Rectal smooth muscle tissue (tissue), 1 donor: ENCODE measurements at regions not wholly inside any gene's neighbourhood (a gene's known extent, or its start where the extent isn't known, plus 50 kb on each side); places are given as distances from the start of the nearest gene placed in this dataset.

Experiments
- H3K27ac ChIP-seq: one replicate; pipeline ENCODE4 v1.7.0; 2013; ENCODE audit warnings: low read depth, low read length, inconsistent platforms
- H3K27me3 ChIP-seq: one replicate; pipeline ENCODE4 v1.7.0; 2013; ENCODE audit warnings: low read length; ENCODE audit not compliant: control insufficient read depth, insufficient read depth
- H3K36me3 ChIP-seq: one replicate; pipeline ENCODE4 v1.7.0; 2013; ENCODE audit warnings: low read length; ENCODE audit not compliant: control insufficient read depth, insufficient read depth
- H3K4me1 ChIP-seq: one replicate; pipeline ENCODE4 v1.7.0; 2013; ENCODE audit warnings: low read length; ENCODE audit not compliant: control insufficient read depth, insufficient read depth
- H3K4me3 ChIP-seq: one replicate; pipeline ENCODE4 v1.7.0; 2013; ENCODE audit warnings: low read length
- H3K9ac ChIP-seq: one replicate; pipeline ENCODE4 v1.7.0; 2013; ENCODE audit warnings: low read length

- Histone ChIP-seq H3K9ac (no peak overlapping the region), H3K4me1 (no peaks in the 10 kb centered on the region), H3K36me3 (no peaks in the 10 kb centered on the region), H3K4me3 (no peak overlapping the region), H3K27ac (no peak overlapping the region), H3K27me3 (no peaks in the 10 kb centered on the region)
These were observed 125.1 kb upstream of the FRG1 start for GRCh38 chr4:189815404-189816192.

- H3K4me3 ChIP-seq, result no peak overlapping the region
- H3K27me3 ChIP-seq, result no peaks in the 10 kb centered on the region
- no peaks in the 10 kb centered on the region for H3K4me1 ChIP-seq
- H3K27ac ChIP-seq, result no peak overlapping the region
- no peak overlapping the region for H3K9ac ChIP-seq
- H3K36me3 ChIP-seq, result no peaks in the 10 kb centered on the region
These were observed 118.3 kb upstream of the FRG1 start for GRCh38 chr4:189822326-189822725.

GRCh38 chr4:189823591-189823990 is 117.1 kb upstream of the FRG1 start:
- Histone ChIP-seq H3K36me3 (no peaks in the 10 kb centered on the region), H3K9ac (no peak overlapping the region), H3K4me3 (no peak overlapping the region), H3K27me3 (no peaks in the 10 kb centered on the region), H3K27ac (no peak overlapping the region), H3K4me1 (no peaks in the 10 kb centered on the region)

GRCh38 chr4:189825466-189825865 is 115.2 kb upstream of the FRG1 start:
- H3K36me3 ChIP-seq, result no peaks in the 10 kb centered on the region
- H3K9ac ChIP-seq, result no peak overlapping the region
- H3K27ac ChIP-seq, result no peak overlapping the region
- no peaks in the 10 kb centered on the region for H3K4me1 ChIP-seq
- no peaks in the 10 kb centered on the region for H3K27me3 ChIP-seq
- no peak overlapping the region for H3K4me3 ChIP-seq

GRCh38 chr4:189826657-189827056 is 114.0 kb upstream of the FRG1 start:
- H3K36me3 ChIP-seq, result no peaks in the 10 kb centered on the region
- H3K9ac ChIP-seq, result no peak overlapping the region
- H3K27me3 ChIP-seq, result no peaks in the 10 kb centered on the region
- H3K27ac ChIP-seq, result no peak overlapping the region
- no peaks in the 10 kb centered on the region for H3K4me1 ChIP-seq
- H3K4me3 ChIP-seq, result no peak overlapping the region

- Histone ChIP-seq H3K9ac (no peak overlapping the region), H3K27ac (no peak overlapping the region), H3K4me3 (no peak overlapping the region), H3K27me3 (no peaks in the 10 kb centered on the region), H3K4me1 (no peaks in the 10 kb centered on the region), H3K36me3 (no peaks in the 10 kb centered on the region)
These were observed 112.5 kb upstream of the FRG1 start for GRCh38 chr4:189828081-189828697.

GRCh38 chr4:189832528-189832927 is 108.1 kb upstream of the FRG1 start:
- Histone ChIP-seq H3K4me1 (no peaks in the 10 kb centered on the region), H3K4me3 (no peak overlapping the region), H3K9ac (no peak overlapping the region), H3K27me3 (no peaks in the 10 kb centered on the region), H3K27ac (no peak overlapping the region), H3K36me3 (no peaks in the 10 kb centered on the region)

- Histone ChIP-seq H3K4me1 (no peaks in the 10 kb centered on the region), H3K27me3 (no peaks in the 10 kb centered on the region), H3K27ac (no peak overlapping the region), H3K4me3 (no peak overlapping the region), H3K9ac (no peak overlapping the region), H3K36me3 (no peaks in the 10 kb centered on the region)
These were observed 106.1 kb upstream of the FRG1 start for GRCh38 chr4:189834616-189835015.

GRCh38 chr4:189835505-189835904 is 105.2 kb upstream of the FRG1 start:
- Histone ChIP-seq H3K36me3 (no peaks in the 10 kb centered on the region), H3K27ac (no peak overlapping the region), H3K27me3 (no peaks in the 10 kb centered on the region)

GRCh38 chr4:189837471-189837870 is 103.2 kb upstream of the FRG1 start:
- no peaks in the 10 kb centered on the region for H3K27me3 ChIP-seq
- no peak overlapping the region for H3K9ac ChIP-seq
- no peak overlapping the region for H3K27ac ChIP-seq
- H3K4me3 ChIP-seq, result no peak overlapping the region
- no peaks in the 10 kb centered on the region for H3K4me1 ChIP-seq
- H3K36me3 ChIP-seq, result no peaks in the 10 kb centered on the region

More at GRCh38 chr4:189835505-189835904, 105.2 kb upstream of the FRG1 start:
- H3K4me3 ChIP-seq, result no peak overlapping the region
- no peaks in the 10 kb centered on the region for H3K4me1 ChIP-seq
- H3K9ac ChIP-seq, result no peak overlapping the region

- H3K4me1 ChIP-seq, result no peaks in the 10 kb centered on the region
- no peaks in the 10 kb centered on the region for H3K36me3 ChIP-seq
- no peak overlapping the region for H3K4me3 ChIP-seq
- no peak overlapping the region for H3K27ac ChIP-seq
- no peak overlapping the region for H3K9ac ChIP-seq
- H3K27me3 ChIP-seq, result no peaks in the 10 kb centered on the region
These were observed 101.7 kb upstream of the FRG1 start for GRCh38 chr4:189838821-189839497.

GRCh38 chr4:189840356-189840755 is 100.3 kb upstream of the FRG1 start:
- H3K27me3 ChIP-seq, result no peaks in the 10 kb centered on the region
- no peak overlapping the region for H3K9ac ChIP-seq
- no peaks in the 10 kb centered on the region for H3K36me3 ChIP-seq
- H3K4me1 ChIP-seq, result no peaks in the 10 kb centered on the region
- H3K27ac ChIP-seq, result no peak overlapping the region
- H3K4me3 ChIP-seq, result no peak overlapping the region
